Mesenchymal stem cell (in vitro differentiated cells and primary cell): ENCODE measurements at regions not wholly inside any gene's neighbourhood (a gene's known extent, or its start where the extent isn't known, plus 50 kb on each side); places are given as distances from the start of the nearest gene placed in this dataset.

Experiments used
- DNase-seq: peaks from one replicate; pipeline ENCODE4 v3.0.0-alpha.2; 2013
- H2AFZ ChIP-seq: one replicate; pipeline ENCODE4 v1.6.1; 2013; ENCODE audit warnings: low read depth, mild to moderate bottlenecking, control low read depth, inconsistent platforms, low read length, moderate library complexity
- H2AK5ac ChIP-seq: 2 replicates; pipeline ENCODE4 v1.6.1; 2013; ENCODE audit warnings: low read length, moderate library complexity, mild to moderate bottlenecking, inconsistent platforms; ENCODE audit not compliant: severe bottlenecking
- H2BK120ac ChIP-seq: one replicate; pipeline ENCODE4 v1.6.1; 2013; ENCODE audit warnings: low read depth, mild to moderate bottlenecking, inconsistent platforms, low read length, moderate library complexity
- H2BK12ac ChIP-seq, 2 experiments: one replicate each; pipeline ENCODE4 v1.6.1; 2013; ENCODE audit warnings: inconsistent platforms in 2 of 2, low read length in 2 of 2, mild to moderate bottlenecking in 2 of 2, moderate library complexity in 2 of 2, control low read depth in 1 of 2
- H2BK15ac ChIP-seq: one replicate; pipeline ENCODE4 v1.6.1; 2013; ENCODE audit warnings: mild to moderate bottlenecking, low read depth, inconsistent platforms; ENCODE audit not compliant: poor library complexity, severe bottlenecking
- H2BK5ac ChIP-seq: 2 replicates; pipeline ENCODE4 v1.6.1; 2013; ENCODE audit warnings: low read depth, mild to moderate bottlenecking, low read length, control low read depth, inconsistent platforms; ENCODE audit not compliant: poor library complexity, severe bottlenecking
- H3K14ac ChIP-seq, 2 experiments: one replicate each; pipeline ENCODE4 v1.6.1; 2013; ENCODE audit warnings: inconsistent platforms in 2 of 2, low read length in 2 of 2, control low read depth in 1 of 2, mild to moderate bottlenecking in 1 of 2, moderate library complexity in 1 of 2
- H3K18ac ChIP-seq, 2 experiments: one replicate each; pipeline ENCODE4 v1.6.1; 2013; ENCODE audit warnings: inconsistent platforms in 2 of 2, low read length in 2 of 2, control low read depth in 1 of 2, low read depth in 1 of 2, mild to moderate bottlenecking in 1 of 2
- H3K23ac ChIP-seq, 2 experiments: one replicate each; pipeline ENCODE4 v1.6.1; 2013; ENCODE audit warnings: inconsistent platforms in 2 of 2, low read length in 2 of 2, mild to moderate bottlenecking in 2 of 2, moderate library complexity in 2 of 2, control low read depth in 1 of 2
- H3K27ac ChIP-seq: 2 replicates; pipeline ENCODE4 v1.5.1; 2013; ENCODE audit warnings: mild to moderate bottlenecking, moderate library complexity, low read length, control low read depth, inconsistent platforms; ENCODE audit not compliant: poor library complexity, severe bottlenecking
- H3K27me3 ChIP-seq, 2 experiments: 2 replicates each; pipeline versions ENCODE4 v1.6.1 to v1.7.0; 2013; ENCODE audit warnings: low read length in 2 of 2, mild to moderate bottlenecking in 2 of 2, moderate library complexity in 2 of 2, control low read depth in 1 of 2, inconsistent platforms in 1 of 2; ENCODE audit not compliant: control insufficient read depth in 1 of 2, insufficient read depth in 1 of 2
- H3K36me3 ChIP-seq, 2 experiments: 2 replicates each; pipeline versions ENCODE4 v1.6.1 to v1.7.0; 2013; ENCODE audit warnings: low read length in 2 of 2, control low read depth in 1 of 2, inconsistent platforms in 1 of 2, low read depth in 1 of 2, mild to moderate bottlenecking in 1 of 2; ENCODE audit not compliant: insufficient read depth in 2 of 2, control insufficient read depth in 1 of 2
- H3K4ac ChIP-seq, 2 experiments: one replicate each; pipeline ENCODE4 v1.6.1; 2013; ENCODE audit warnings: inconsistent platforms in 2 of 2, low read length in 2 of 2, mild to moderate bottlenecking in 2 of 2, moderate library complexity in 2 of 2, control low read depth in 1 of 2, low read depth in 1 of 2
- H3K4me1 ChIP-seq: 2 replicates; pipeline ENCODE4 v1.6.1; 2013; ENCODE audit warnings: low read depth, low read length, control low read depth; ENCODE audit not compliant: control insufficient read depth, insufficient read depth
- H3K4me2 ChIP-seq: 2 replicates; pipeline ENCODE4 v1.6.1; 2013; ENCODE audit warnings: low read length, mild to moderate bottlenecking, inconsistent platforms; ENCODE audit not compliant: poor library complexity, severe bottlenecking
- H3K4me3 ChIP-seq, 2 experiments: 2 replicates each; pipeline versions ENCODE4 v1.5.1 to v1.7.0; 2013; ENCODE audit warnings: low read length in 2 of 2, mild to moderate bottlenecking in 2 of 2, control low read depth in 1 of 2, low read depth in 1 of 2; ENCODE audit not compliant: insufficient read depth in 1 of 2
- H3K79me1 ChIP-seq: replicated peaks from 2 replicates; pipeline ENCODE4 v1.6.1; 2013; ENCODE audit warnings: mild to moderate bottlenecking, control low read depth, low read length, inconsistent platforms; ENCODE audit not compliant: poor library complexity, severe bottlenecking
- H3K9ac ChIP-seq: 2 replicates; pipeline ENCODE4 v1.7.0; 2013; ENCODE audit warnings: mild to moderate bottlenecking, low read length, moderate library complexity
- H3K9me3 ChIP-seq: 2 replicates; pipeline ENCODE4 v1.7.0; 2013; ENCODE audit warnings: mild to moderate bottlenecking, low read length; ENCODE audit not compliant: control insufficient read depth
- H4K8ac ChIP-seq: one replicate; pipeline ENCODE4 v1.6.1; 2013; ENCODE audit warnings: inconsistent platforms, mild to moderate bottlenecking, low read length, moderate library complexity
- H4K91ac ChIP-seq: one replicate; pipeline ENCODE4 v1.6.1; 2013; ENCODE audit warnings: mild to moderate bottlenecking, low read length, inconsistent platforms
- WGBS: methylation state at CpG from one replicate; pipeline ENCODE4 v1.1.7; 2013; ENCODE audit warnings: mixed read lengths; 5-methylcytosine and 5-hydroxymethylcytosine counted together

GRCh38 chr4:30268370-30268769, 451.8 kb upstream of the PCDH7 start:
- WGBS: 50% methylated on average over 1 of the region's 2 CpGs
- H3K23ac ChIP-seq: no peak overlapping the region
- no peak overlapping the region for H2BK120ac ChIP-seq
- no peak overlapping the region for H3K27ac ChIP-seq
- H3K9me3 ChIP-seq: peaks cover 7% of the 10 kb centered on the region
- H3K79me1 ChIP-seq: no peaks in the 10 kb centered on the region
- no peak overlapping the region for H3K9ac ChIP-seq
- no peak overlapping the region for H3K4me3 ChIP-seq
- no peak overlapping the region for H2BK12ac ChIP-seq
- H2BK15ac ChIP-seq: no peak overlapping the region
- H3K4ac ChIP-seq: no peak overlapping the region
- no peaks in the 10 kb centered on the region for H3K36me3 ChIP-seq
- H2AK5ac ChIP-seq: no peak overlapping the region
- H3K27me3 ChIP-seq: no peaks in the 10 kb centered on the region
- H3K4me2 ChIP-seq: no peak overlapping the region
- no peak overlapping the region for H4K91ac ChIP-seq
- no peaks in the 10 kb centered on the region for H3K4me1 ChIP-seq
- H3K18ac ChIP-seq: no peak overlapping the region
- H3K14ac ChIP-seq: no peak overlapping the region
- no peak overlapping the region for H2AFZ ChIP-seq
- H4K8ac ChIP-seq: no peak overlapping the region
- no peak overlapping the region for H2BK5ac ChIP-seq
- DNase-seq: no peak

- H3K4me1 ChIP-seq: no peaks in the 10 kb centered on the region
- H2BK12ac ChIP-seq: no peak overlapping the region
- no peak overlapping the region for H2AK5ac ChIP-seq
- no peak overlapping the region for H4K8ac ChIP-seq
- no peak overlapping the region for H3K4me2 ChIP-seq
- H3K27me3 ChIP-seq: no peaks in the 10 kb centered on the region
- H3K36me3 ChIP-seq: no peaks in the 10 kb centered on the region
- H2AFZ ChIP-seq: no peak overlapping the region
- no peaks in the 10 kb centered on the region for H3K79me1 ChIP-seq
- H3K4ac ChIP-seq: no peak overlapping the region
- H2BK5ac ChIP-seq: no peak overlapping the region
- no peak overlapping the region for H3K14ac ChIP-seq
- H2BK120ac ChIP-seq: no peak overlapping the region
- H4K91ac ChIP-seq: no peak overlapping the region
- no peak for DNase-seq
- H3K9ac ChIP-seq: no peak overlapping the region
- H3K9me3 ChIP-seq: peaks cover 9% of the 10 kb centered on the region
- H3K27ac ChIP-seq: no peak overlapping the region
- WGBS: 35% methylated on average over 1 of the region's 6 CpGs
- no peak overlapping the region for H2BK15ac ChIP-seq
- H3K18ac ChIP-seq: no peak overlapping the region
- no peak overlapping the region for H3K4me3 ChIP-seq
- H3K23ac ChIP-seq: no peak overlapping the region
Measured at GRCh38 chr4:30269850-30270249, 450.3 kb upstream of the PCDH7 start.

- Histone ChIP-seq H3K27ac (no peak overlapping the region), H3K23ac (no peak overlapping the region), H3K4ac (no peak overlapping the region), H4K91ac (no peak overlapping the region), H3K9ac (no peak overlapping the region), H3K4me3 (no peak overlapping the region), H2BK12ac (no peak overlapping the region), H3K9me3 (no peaks in the 10 kb centered on the region), H2BK15ac (no peak overlapping the region), H3K79me1 (no peaks in the 10 kb centered on the region), H2BK5ac (no peak overlapping the region), H3K14ac (no peak overlapping the region), H2AK5ac (no peak overlapping the region), H2AFZ (no peak overlapping the region), H3K36me3 (no peaks in the 10 kb centered on the region), H3K4me2 (no peak overlapping the region), H4K8ac (no peak overlapping the region), H3K27me3 (no peaks in the 10 kb centered on the region), H3K4me1 (no peaks in the 10 kb centered on the region), H3K18ac (no peak overlapping the region), H2BK120ac (no peak overlapping the region)
- no peak for DNase-seq
Measured at GRCh38 chr4:30281986-30282385, 438.2 kb upstream of the PCDH7 start.

- no peak overlapping the region for H4K91ac ChIP-seq
- no peaks in the 10 kb centered on the region for H3K79me1 ChIP-seq
- no peak overlapping the region for H3K14ac ChIP-seq
- H3K23ac ChIP-seq: no peak overlapping the region
- no peaks in the 10 kb centered on the region for H3K9me3 ChIP-seq
- no peak overlapping the region for H2AFZ ChIP-seq
- H3K36me3 ChIP-seq: no peaks in the 10 kb centered on the region
- no peak overlapping the region for H2BK15ac ChIP-seq
- over 99% methylated on average over 3 of the region's 3 CpGs for WGBS
- no peak overlapping the region for H3K4me2 ChIP-seq
- H3K4me1 ChIP-seq: no peaks in the 10 kb centered on the region
- no peak overlapping the region for H2BK12ac ChIP-seq
- no peak overlapping the region for H3K18ac ChIP-seq
- no peak overlapping the region for H3K27ac ChIP-seq
- H3K27me3 ChIP-seq: no peaks in the 10 kb centered on the region
- H3K4me3 ChIP-seq: no peak overlapping the region
- no peak for DNase-seq
- H2AK5ac ChIP-seq: no peak overlapping the region
- H3K4ac ChIP-seq: no peak overlapping the region
- H2BK5ac ChIP-seq: no peak overlapping the region
- H4K8ac ChIP-seq: no peak overlapping the region
- no peak overlapping the region for H2BK120ac ChIP-seq
- H3K9ac ChIP-seq: no peak overlapping the region
Measured at GRCh38 chr4:30283336-30283735, 436.8 kb upstream of the PCDH7 start.
